ENCODE measurements at regions not wholly inside any gene's neighbourhood (a gene's known extent, or its start where the extent isn't known, plus 50 kb on each side); places are given as distances from the start of the nearest gene placed in this dataset.

DNA sequence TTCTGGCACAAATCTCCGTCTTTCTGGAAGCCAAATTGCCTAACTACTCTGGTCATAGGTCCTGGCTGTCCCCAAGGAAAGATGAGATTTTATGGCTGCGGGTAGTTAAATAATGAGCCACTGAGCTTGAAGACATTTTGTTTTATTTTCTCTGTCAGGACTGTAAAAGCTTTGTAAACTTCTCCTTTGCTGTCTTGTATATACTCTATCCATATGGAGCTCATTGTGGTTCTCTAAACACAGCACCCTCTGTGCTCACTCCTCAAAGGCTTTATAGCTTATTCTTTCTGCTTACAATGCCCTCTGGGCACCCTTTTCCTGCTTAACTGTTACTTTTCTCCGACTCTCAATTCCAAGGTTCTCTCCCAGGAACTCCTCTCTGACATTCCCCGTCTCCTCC is 209.1 kb downstream of the CMPK2 start:
- TF ChIP-seq CTCF (IDR thresholded peaks at IDR 0.05; ENCODE audit: extremely low read depth, insufficient read depth, missing control alignments) = no peak
- no peak for DNase-seq (ENCODE audit: low spot score)
- in situ Hi-C loops (cut with MboI; ENCODE audit: low pct_unique_long_range_greater_than_20kb, low sequenced_read_pairs, unreplicated experiment) = no loop called here

DNA sequence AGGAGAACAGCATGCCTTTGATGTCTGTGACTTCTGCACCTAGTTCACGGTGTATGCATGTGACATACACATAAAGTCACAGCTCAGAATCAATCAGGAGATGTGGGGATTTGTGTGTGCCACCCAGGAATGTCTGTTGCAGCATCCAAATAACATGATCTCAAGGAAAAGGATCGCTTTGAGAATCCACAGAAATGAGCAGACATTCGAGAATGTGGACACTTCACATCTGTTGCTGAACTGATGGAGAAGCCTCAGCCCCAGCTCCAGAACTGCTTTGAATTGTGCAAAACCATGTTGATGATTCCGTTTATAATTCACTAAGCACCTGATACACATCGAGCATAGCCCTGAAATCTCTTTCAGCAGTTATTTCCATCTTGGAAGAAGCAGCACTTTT is 208.6 kb downstream of the CMPK2 start:
- TF ChIP-seq CTCF (IDR thresholded peaks at IDR 0.05; ENCODE audit: extremely low read depth, insufficient read depth, missing control alignments) = no peak
- DNase-seq (ENCODE audit: low spot score) = no peak
- in situ Hi-C loops (cut with MboI; ENCODE audit: low pct_unique_long_range_greater_than_20kb, low sequenced_read_pairs, unreplicated experiment) = no loop called here

DNA sequence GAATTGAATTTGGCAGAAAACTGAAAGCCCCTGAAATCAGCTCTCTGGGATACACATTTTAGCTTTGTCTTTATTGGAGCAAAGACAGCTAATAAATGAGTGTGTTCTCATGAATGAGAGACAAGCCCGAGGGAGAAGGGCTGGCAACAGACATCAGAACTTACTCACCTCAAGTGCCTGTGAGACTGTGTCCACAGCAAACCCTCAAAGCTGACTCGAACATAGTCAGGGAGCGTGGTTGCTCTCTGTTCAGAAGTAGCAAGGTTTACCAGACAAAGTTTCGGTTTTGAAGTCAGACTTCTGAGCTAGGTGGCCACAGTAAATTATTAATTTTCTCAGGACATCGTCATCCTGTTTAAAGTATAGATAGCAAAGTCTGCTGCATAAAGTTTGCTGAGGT is 207.9 kb downstream of the CMPK2 start:
- no peak for DNase-seq (ENCODE audit: low spot score)
- no peak for TF ChIP-seq CTCF (IDR thresholded peaks at IDR 0.05; ENCODE audit: extremely low read depth, insufficient read depth, missing control alignments)
- in situ Hi-C loops (cut with MboI; ENCODE audit: low pct_unique_long_range_greater_than_20kb, low sequenced_read_pairs, unreplicated experiment) = no loop called here

- in situ Hi-C loops (cut with MboI; ENCODE audit: low pct_unique_long_range_greater_than_20kb, low sequenced_read_pairs, unreplicated experiment) = no loop called here
- no peak for DNase-seq (ENCODE audit: low spot score)
- TF ChIP-seq CTCF (IDR thresholded peaks at IDR 0.05; ENCODE audit: extremely low read depth, insufficient read depth, missing control alignments) = no peak
Measured at GRCh38 chr2:6664332-6665061, 201.2 kb downstream of the CMPK2 start.

GRCh38 chr2:6665093-6666045 is 200.3 kb downstream of the CMPK2 start:
- no peak for TF ChIP-seq CTCF (IDR thresholded peaks at IDR 0.05; ENCODE audit: extremely low read depth, insufficient read depth, missing control alignments)
- in situ Hi-C loops (cut with MboI; ENCODE audit: low pct_unique_long_range_greater_than_20kb, low sequenced_read_pairs, unreplicated experiment) = no loop called here

GRCh38 chr2:6667326-6667725 is 198.4 kb downstream of the CMPK2 start:
- no peak for TF ChIP-seq CTCF (IDR thresholded peaks at IDR 0.05; ENCODE audit: extremely low read depth, insufficient read depth, missing control alignments)
- no peak for DNase-seq (ENCODE audit: low spot score)
- in situ Hi-C loops (cut with MboI; ENCODE audit: low pct_unique_long_range_greater_than_20kb, low sequenced_read_pairs, unreplicated experiment) = no loop called here

More at GRCh38 chr2:6665093-6666045, 200.3 kb downstream of the CMPK2 start:
- DNase-seq (ENCODE audit: low spot score) = no peak

All from GM13977 (cell line).